Germinal center (tissue), 1 donor: ENCODE measurements at regions not wholly inside any gene's neighbourhood (a gene's known extent, or its start where the extent isn't known, plus 50 kb on each side); places are given as distances from the start of the nearest gene placed in this dataset.
"Not testable (repeated sequence)": the region's sequence is repeated elsewhere in the genome, so short reads cannot be mapped to it uniquely, and the experiment has no call there.

Experiments used
- DNase-seq: peaks from one replicate; pipeline ENCODE4 v3.0.0; 2012; ENCODE audit warnings: mixed read lengths, low spot score

DNA sequence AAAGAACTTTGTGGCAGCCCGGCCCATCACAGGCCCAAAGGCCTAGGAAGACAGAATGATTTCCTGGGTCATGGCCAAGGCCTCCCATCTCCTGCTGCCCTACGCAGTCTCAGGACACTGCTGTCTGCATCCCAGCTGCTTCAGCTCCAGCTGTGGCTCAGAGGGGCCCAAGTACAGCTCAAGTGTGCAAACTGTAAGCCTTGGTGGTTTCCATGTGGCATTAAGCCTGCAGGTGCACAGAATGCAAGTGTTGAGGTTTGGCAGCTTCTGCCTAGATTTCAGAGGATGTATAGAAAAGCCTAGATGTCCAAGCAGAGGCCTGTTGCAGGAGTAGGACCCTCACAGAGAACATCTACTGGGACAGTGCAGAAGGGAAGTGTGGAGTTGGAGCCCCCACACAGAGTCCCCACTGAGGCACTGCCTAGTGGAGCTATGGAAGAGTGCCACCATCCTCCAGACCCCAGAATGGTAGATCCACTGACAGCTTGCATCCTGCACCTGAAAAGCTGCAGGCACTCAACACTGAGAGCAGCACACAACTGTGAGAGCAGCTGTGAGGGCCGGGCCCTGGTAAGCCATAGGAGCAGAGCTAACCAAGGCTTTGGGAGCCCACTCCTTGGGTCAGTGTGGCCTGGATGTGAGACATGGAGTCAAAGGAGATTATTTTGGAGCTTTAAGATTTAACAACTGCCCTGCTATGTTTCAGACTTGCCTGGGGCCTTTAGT, 208.2 kb upstream of the CMC1 start:
- no peak for DNase-seq

DNA sequence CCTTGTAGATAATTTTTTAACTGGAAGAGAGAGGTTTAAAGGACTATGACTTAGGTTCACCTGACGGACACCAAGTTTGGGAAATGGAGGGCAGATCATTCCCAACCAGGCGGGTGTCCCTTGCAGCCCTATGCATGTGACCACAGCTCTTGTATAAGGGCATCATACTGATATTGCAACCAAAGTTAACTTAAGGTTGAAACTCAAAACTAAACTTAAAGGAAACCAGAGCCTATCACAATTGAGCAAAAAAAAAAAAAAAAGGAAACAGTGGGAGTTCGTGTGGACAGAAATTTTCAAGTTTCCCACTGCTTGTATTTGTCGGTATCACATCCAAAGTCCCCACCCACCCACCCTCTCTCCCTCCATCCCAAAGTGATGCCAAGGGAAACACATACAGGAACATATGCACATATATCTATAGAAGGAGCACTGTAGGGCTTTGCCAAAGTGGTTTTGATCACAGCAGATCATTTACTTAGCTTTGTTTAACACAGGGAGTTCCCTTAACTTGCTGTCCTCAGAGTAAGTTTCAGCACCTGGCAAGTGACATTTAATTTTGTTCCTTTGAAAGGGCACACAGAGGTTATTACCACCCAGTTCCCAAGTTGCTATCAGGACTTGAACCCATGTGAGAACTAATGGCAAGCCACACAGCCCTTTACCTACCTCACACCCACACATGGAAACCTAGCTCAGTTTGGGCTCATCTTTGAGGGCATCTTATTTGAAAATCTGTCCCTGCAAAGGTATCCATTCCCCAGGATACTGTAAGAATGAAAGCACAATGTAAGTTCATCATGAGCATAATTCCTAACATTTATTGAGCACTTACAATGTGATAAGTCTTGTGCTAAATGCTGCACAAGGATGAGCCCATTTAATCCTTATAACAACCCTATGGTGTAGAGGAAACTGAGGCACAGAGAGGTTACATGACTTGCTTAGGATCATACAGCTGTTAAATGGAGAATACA, 204.5 kb upstream of the CMC1 start:
- no peak for DNase-seq

DNA sequence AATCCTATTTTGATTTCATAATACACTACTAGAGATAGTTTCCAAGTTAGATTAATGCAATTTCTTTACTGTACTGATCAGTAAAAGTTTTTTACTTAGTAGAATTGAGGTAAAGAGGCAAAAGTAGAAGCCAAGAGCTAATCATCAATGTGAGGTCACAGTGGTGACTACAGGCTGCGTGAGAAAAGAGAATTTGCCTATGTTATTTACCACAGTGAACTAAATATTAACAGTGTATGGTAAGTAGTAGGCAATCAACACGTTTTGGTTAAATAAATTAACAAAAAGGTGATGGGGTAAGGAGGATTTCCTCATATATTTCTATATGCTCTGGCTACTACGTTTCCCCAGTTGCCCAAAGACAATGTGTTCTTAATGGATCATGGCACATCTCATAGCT, 202.2 kb upstream of the CMC1 start:
- no peak for DNase-seq

DNA sequence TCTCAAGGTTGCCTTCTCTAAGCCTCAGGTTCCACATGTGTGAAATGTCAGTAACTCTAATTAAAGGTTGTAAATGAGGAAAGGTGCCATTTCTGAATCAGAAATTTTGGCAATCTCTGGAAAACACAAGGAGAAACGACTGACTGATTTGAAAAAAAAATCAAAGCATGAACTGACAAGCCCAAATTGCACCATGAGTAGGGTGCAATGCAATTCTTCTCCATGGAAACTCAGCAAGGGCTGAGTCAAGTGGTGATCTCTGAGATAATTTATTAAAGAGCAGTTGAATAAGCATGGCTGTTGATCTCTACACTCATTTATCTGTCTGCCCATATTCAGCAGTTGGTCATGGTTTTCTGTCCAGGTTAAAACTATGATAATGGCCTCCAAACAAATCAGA, 201.6 kb upstream of the CMC1 start:
- DNase-seq: no peak

DNA sequence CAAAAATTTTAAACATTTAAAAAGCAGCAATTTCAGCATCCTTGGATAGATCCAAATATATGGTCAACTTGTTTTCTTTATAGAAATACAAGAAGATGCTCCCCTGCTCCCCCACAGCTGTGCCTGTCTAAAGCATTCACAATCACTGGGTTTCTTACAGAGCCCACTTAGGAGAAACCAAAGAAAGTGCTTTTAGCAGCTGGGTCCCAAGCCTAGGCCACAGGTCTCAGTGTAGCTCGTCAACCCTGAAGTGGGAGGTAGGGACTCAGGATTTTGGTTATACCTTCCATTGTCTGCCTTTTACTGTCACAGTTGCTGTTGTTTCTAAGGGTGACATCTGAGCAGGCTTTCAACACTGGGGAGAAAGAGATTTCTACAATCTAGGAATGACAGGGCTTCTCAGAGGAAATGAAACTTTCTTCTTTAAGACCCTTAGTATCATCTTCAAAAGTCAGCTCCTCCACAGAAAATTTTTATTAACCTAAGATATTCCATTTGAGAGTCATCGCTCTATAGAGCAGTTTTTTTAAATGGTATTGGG, 199.3 kb upstream of the CMC1 start:
- DNase-seq: no peak

DNA sequence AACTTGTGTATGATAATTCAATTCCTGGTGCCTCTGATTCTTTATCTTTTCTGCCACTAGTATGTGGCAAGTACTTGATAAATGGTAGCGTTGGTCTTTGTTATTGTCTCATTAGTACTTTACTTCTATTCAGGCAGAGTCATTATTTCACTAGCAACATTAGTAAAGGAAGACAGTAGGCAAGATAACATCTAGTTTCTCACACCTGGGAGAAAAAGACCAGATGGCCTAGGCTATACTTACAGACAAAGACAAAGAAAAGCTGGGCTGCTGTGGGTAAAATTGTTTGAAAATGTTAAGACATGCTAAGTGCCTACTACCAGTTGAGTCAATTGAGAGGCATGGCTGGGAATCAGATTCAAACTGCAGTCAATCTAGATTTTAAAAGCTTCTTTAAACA, 198.7 kb upstream of the CMC1 start:
- no peak for DNase-seq

DNA sequence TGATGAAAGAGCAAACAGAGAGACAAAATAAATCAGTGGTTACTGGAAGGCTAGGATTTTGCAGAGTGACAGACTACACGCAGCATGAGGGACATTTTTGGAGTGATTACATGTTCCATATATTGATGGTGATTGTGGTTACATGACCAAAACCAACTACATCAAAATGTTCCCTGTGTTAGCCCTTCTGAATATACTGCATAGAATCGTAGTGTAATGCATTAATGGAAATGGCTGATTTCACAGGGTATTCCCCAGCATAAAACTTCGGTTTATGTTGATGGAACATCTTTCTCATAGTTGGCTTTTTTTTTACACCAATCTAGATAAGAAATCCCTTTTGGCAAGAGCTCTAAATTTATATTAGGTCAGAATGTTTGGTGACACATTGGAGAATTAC, 191.3 kb upstream of the CMC1 start:
- DNase-seq: no peak

DNA sequence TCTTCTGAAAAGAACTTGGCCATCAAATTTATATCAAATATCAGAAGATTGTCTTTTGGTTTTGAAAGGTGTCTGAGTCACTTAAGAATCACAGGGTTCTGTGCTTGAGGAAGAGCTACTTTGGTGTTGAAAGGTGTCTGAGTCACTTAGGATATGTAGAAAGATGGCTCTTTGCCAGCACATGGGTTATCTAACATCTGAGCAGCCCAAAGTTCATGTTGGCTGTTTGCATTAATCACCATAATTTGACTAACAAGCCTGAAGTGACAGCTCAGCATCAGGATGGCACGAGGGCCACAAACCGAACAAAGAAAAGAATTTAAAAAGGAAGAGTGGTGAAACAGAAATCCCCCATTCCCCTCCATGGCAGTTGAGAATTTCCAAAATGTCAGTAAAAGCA, 190.5 kb upstream of the CMC1 start:
- no peak for DNase-seq

DNA sequence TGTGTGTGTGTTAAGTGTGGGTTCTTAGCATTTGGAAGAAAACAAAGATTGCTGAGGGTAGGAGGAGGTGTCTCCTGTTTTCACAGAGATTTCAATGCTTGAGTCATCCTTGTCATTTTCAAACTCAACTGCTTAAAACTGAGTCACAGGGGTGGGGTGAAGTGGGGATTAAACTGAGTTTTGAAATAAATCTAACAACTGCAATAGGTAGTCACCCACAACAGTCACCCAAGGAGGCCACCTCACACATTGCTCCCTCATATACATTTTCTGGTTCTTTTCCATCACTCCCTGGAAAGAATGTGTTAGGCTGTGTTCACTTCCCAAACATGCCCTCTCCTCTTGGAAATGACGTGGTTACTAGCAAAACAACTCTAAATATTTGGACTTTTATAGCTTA, 187.7 kb upstream of the CMC1 start:
- DNase-seq: no peak

DNA sequence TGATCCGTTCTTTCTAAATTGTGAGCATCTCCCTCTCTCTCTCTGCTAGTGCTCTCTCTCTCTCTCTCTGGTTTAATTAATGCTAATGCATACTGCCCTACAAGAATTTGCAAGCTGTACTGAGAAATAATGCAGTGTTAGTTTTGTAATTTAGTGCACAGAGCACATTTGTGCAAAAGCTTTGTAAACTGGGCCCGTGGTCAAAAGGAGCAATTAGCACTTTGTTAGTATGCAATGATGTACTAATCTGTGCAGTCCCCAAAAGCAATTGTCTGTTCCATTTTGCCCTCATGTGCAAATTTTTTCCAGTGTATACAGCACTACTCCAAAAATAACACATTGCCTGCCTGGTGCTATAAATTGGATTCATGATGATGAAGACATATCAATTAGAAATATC, 184.6 kb upstream of the CMC1 start:
- no peak for DNase-seq

DNA sequence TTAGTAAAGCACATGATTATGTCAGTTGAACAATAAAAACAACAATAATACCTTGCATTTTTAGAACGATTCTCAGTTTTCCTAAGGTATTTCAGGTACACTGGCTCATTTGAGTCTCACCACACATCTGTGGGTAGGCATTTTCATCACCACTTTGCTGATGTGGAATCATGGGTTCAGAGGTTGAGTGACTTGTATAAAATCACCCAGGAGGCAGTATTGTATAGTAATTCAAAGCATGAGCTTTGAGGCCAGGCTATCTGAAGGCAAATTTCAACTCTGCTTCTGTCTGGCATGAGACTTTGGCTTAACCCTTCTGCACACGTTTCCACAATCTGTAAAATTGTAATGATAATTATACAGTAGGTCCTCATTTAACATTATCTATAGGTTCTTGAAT, 183.9 kb upstream of the CMC1 start:
- no peak for DNase-seq

DNA sequence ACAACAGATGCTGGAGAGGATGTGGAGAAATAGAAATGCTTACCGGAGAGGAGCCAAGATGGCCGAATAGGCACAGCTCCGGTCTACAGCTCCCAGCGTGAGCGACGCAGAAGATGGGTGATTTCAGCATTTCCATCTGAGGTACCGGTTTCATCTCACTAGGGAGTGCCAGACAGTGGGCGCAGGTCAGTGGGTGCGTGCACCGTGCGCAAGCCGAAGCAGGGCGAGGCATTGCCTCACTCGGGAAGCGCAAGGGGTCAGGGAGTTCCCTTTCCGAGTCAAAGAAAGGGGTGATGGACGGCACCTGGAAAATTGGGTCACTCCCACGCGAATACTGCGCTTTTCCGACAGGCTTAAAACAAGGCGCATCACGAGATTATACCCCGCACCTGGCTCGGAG, 182.2 kb upstream of the CMC1 start:
- DNase-seq: not testable (repeated sequence)

DNA sequence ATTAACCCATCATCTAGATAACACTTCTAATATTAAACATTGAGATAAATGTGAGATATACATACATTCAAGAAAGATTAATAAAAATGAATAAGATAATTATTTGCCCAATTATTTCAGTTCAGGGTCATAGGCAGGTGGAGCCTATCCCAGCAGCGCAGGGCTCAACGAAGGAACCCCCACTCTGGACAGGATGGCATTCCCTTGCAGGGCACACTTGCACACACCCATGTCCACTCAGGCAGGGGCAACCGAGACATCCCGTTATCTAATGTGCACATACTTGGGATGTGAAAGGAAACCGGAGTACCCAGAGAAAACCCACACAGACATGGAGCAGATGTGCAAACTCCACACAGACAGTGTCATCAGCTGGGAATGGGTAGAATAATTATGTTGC, 175.4 kb upstream of the CMC1 start:
- no peak for DNase-seq

DNA sequence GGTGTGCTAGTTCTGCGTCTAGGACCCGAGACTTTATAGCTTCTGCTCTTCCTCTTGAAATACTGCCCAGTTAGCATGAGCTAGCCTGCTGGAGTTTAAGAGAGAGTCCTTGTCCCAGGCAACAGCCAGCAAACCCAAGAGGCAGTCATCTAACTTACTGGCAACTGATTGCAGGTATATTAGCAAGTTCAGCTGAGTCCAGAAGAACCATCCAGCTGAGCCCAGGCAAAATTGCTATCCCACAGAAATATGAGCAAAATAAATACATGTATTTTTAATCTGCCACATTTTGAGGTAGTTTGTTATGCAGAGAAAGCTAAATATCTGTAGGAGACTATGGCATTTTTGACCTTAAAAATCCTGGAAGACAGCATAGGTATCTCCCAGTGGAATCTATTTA, 174.4 kb upstream of the CMC1 start:
- no peak for DNase-seq

DNA sequence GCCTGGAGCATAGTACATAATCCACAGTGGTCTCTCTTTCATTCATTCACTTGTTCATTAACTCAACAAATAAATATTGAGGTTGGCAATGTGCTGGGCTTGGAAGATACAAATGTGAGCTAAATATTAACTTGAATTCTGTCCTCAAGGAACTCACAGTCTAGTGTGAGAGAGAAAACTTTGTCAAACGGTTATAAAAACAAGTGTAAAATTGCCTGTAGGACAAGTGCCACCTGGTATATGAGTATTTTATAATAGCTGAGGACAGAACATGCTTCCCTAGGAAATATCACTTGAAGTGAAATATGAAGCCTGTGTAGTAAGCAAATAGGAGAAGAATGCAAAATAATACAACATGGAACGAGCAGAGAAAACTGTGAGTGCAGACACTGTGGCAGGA, 173.1 kb upstream of the CMC1 start:
- DNase-seq: no peak

DNA sequence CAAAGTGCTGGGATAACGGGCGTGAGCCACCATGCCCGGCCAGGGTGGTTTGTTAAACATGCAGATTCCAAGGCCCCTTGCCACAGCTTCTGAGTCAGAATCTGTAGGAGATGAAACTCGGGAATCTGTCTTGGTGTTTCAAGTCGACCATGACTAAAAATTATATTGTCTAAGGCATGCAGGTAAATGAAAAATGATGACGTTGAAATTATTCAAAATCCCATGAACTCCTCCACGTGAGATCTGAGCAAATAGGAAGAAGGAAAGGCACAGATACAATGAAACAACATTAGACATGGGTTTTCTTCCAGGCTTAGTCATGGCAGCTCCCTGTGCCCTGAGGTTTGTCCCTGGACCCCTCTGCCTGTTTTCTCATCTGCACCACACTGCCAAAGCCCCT, 172.0 kb upstream of the CMC1 start:
- no peak for DNase-seq

DNA sequence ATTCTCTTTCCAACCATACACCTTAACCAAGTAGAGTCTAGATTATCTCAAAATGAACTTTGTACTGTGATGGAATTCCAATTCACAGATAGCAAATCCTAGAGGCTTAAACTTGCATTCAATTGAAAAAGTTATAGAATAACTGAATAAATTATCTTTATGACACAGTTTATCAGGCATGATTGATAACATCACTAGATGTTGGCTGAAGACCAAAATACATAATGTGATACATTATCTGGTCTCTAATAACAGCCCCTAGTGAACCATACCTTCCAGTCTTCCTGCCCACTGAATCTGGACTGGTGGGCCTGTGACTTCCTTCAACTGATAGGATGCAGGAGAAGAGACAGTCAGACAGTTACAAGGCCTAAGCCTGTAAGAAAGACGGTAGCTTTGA, 165.2 kb upstream of the CMC1 start:
- DNase-seq: no peak

DNA sequence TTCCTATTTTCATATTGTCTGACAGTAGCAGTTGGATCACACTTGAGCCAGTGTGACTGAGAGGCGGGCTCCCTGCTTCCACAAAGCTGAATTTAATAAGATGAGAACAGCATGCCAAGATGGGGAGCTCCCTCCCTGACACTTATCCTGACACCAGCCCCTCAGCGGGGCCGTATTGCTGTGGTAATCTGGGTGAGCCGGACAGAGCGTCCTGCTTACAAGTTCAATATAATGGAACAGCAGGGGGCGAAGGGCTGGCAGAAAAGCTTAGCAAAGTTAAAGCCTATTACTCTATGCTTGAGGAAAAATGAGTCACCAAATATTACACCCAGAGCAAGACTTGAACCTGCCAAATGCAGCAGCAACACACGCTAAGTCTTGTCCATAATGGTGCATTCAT, 163.8 kb upstream of the CMC1 start:
- no peak for DNase-seq

DNA sequence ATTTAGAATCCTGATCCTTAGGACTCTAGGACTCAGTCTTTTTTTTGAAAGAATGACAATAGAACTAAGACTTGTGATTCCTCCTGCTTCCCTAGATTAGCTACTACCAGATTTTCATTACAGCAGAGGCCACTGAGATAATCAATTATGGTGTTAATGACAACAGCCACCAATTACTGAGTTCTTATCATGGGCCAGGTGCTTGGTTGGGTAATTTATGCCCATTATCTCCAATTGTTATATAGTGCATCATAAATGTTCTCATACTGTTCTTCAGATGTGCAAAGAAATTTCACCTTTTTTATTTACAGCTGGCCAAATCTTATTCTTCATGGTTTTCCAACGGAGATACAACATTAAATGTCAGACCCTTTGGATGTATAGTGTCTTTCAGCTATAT, 162.9 kb upstream of the CMC1 start:
- no peak for DNase-seq

DNA sequence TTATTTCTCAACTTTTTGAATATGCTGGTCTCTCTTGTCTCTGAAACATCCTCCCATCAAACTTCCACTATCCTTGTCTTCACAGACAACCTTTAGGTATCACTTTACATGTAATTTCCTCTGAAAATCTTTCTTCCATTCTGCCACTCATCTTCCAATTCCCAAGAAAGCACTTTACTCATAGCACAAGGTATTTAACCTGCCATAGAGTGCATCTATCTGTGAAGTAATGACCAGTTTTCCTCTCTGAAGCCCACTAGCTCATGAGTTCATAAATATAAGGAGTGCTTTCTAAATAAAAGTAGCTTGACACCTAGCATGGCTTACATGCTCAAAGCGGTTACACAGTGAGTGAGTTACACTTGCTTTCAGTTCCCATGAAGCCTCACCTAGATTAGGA, 160.7 kb upstream of the CMC1 start:
- DNase-seq: no peak

DNA sequence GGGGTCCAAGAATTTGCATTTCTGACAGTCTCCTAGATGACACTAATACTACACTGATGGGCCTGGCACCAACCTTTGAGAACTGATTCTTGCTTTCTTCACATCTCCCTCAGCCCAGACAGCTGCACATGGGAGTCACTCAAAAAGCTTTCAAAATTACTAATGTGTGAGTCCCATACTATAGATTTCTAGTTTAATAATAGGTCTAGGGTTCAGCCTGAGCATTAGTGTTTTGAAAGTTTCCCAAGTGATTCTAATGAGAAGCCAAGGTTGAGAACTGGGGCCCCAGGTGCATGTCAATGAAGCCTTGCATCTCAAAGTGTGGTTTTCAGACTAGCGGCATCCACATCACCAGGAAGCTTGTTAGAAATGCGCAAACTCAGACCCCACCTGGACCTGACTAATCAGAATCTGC, 159.9 kb upstream of the CMC1 start:
- DNase-seq: no peak

DNA sequence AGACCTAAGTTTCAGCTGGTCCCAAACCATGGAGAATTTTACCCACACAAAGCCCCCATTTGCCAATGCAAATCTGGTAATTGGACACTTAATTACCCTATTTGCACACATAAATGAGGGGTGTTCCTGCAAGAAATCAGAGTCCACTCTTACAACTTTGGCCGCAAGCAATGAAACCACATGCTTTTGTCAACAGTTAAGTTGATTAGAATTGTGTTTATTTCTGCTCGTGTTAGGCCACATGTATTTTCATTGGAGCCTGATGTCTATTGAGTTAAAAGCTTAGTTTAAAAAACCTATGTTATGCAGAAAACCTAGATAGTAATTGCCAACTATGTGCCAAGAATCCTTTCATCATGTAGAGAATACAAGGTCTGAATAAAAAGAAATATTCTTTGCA, 153.8 kb upstream of the CMC1 start:
- no peak for DNase-seq

DNA sequence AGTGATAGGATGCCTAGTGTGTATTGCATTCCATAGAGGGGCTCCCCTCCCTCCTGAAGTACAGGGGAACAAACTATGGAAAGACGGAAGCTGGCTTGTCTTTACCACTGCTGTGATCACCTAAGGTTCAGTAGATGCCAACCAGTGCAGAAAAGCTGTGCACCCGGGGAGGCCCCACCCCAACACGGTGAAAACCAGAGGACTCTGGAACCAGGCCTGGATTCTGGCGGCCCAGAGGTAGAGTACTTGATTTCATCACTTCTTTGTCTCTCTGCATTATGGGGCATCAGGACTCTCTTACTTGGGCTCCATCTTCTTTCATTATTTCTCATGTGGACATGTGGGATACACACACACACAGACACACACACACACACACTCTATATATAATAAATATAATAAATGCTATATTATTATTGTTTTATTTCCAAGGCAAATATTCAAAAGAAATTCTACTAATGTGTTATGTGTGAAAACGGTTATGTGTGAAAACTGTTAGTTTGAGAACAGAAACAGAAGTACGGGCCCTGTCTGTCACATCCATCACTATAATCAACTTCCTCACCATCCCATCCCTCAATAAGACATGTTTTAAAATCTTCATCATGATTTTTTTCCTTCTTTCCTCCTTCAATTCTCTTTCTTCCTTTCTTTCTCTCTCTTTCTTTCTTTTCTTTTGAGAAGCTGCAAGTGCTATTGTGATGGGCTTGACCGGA, 152.4 kb upstream of the CMC1 start:
- no peak for DNase-seq
